Muscle layer of colon (tissue), 2 donors: ENCODE measurements at regions not wholly inside any gene's neighbourhood (a gene's known extent, or its start where the extent isn't known, plus 50 kb on each side); places are given as distances from the start of the nearest gene placed in this dataset.

Source experiments
- H3K27ac ChIP-seq: one replicate; pipeline ENCODE4 v1.7.0; 2013; ENCODE audit warnings: low read depth, mild to moderate bottlenecking, low read length, moderate library complexity
- H3K27me3 ChIP-seq, 2 donors: one replicate each; pipeline ENCODE4 v1.7.0; 2013; ENCODE audit warnings: low read length in 2 of 2, mild to moderate bottlenecking in 2 of 2; ENCODE audit not compliant: insufficient read depth in 2 of 2, control insufficient read depth in 1 of 2
- H3K36me3 ChIP-seq: one replicate; pipeline ENCODE4 v1.7.0; 2013; ENCODE audit warnings: mild to moderate bottlenecking, low read length; ENCODE audit not compliant: insufficient read depth
- H3K4me1 ChIP-seq: one replicate; pipeline ENCODE4 v1.7.0; 2013; ENCODE audit warnings: mild to moderate bottlenecking, low read length; ENCODE audit not compliant: insufficient read depth
- H3K4me3 ChIP-seq, 2 donors: one replicate each; pipeline ENCODE4 v1.7.0; 2013; ENCODE audit warnings: low read length in 2 of 2, low read depth in 1 of 2, mild to moderate bottlenecking in 1 of 2, moderate library complexity in 1 of 2
- H3K9ac ChIP-seq: one replicate; pipeline ENCODE4 v1.7.0; 2013; ENCODE audit warnings: low read length
- H3K9me3 ChIP-seq: one replicate; pipeline ENCODE4 v1.7.0; 2013; ENCODE audit warnings: mild to moderate bottlenecking, low read length
- donor health status: abdominal sarcoma.
- donor health status: Adenocarcinoma of cecum.

GRCh38 chr21:38994042-38994441 is 188.3 kb downstream of the ETS2 start:
- H3K4me3 ChIP-seq, result no peak overlapping the region
- H3K4me1 ChIP-seq, result peaks cover 36% of the 10 kb centered on the region
- no peak overlapping the region for H3K9ac ChIP-seq
- H3K9me3 ChIP-seq, result no peaks in the 10 kb centered on the region
- no peaks in the 10 kb centered on the region for H3K27me3 ChIP-seq
- no peaks in the 10 kb centered on the region for H3K36me3 ChIP-seq
- H3K27ac ChIP-seq, result no peak overlapping the region

DNA sequence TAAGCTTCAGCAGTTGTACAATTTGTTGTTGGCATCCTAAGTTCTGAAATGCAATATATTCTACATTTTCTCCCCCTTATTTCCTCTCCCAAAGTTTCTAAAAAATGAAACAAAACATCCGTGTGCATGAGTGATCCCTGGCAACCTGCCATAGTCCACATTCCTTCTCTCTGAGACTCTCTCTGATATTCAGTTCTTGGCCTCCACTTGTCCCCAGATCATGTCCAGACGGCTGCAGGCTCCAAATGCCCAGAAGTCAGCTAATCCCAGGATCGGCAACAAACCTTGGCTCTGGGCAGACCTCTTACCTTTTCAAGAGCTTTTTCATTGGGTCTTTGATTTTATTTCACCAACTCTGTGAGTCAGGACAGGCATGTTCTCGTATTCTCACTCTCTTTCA is 187.8 kb downstream of the ETS2 start:
- no peak overlapping the region for H3K27ac ChIP-seq
- H3K4me3 ChIP-seq, result no peak overlapping the region
- no peak overlapping the region for H3K9ac ChIP-seq
- H3K4me1 ChIP-seq, result peaks cover 41% of the 10 kb centered on the region
- H3K36me3 ChIP-seq, result no peaks in the 10 kb centered on the region
- H3K27me3 ChIP-seq, result no peaks in the 10 kb centered on the region
- no peaks in the 10 kb centered on the region for H3K9me3 ChIP-seq

DNA sequence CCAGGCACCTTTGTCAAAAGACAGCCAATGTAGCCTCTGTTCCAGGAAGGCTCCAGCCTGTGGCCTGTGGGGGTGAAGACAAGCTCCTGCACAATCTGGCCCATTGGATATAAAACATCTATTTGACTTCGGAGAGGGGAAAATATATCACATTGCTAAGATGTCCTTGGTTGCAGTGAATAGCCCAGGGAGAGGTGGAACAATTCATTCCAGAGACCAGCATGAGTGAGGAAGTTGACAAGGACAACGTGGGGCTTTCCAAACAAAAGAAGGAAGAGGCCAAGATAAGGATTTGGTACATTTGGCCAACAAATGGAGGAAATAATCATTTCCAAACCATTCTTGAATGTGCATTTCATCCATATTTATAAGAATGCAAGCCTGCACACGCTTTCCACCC is 187.0 kb downstream of the ETS2 start:
- Histone ChIP-seq H3K9ac (no peak overlapping the region), H3K4me1 (peaks cover 49% of the 10 kb centered on the region), H3K9me3 (no peaks in the 10 kb centered on the region), H3K36me3 (no peaks in the 10 kb centered on the region), H3K27me3 (no peaks in the 10 kb centered on the region), H3K4me3 (no peak overlapping the region), H3K27ac (no peak overlapping the region)

DNA sequence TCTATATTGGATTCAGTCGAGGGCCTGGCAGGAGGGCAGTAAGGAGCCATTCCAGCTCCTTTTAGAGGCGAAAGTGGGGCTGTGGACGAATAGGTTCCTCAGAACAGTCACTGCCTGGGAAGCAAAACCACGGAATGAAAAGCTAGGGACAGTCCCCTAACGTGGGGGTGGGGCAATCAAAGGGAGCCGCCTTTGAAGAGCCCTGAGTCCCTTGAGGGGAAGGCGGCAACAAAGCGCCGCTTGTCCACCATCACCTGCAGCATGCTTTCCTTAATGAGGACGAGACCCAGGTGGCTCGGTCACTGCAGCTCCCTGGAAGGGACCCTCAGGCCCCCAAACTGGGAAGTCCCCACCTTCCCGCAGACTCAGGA is 184.7 kb downstream of the ETS2 start:
- H3K9me3 ChIP-seq, result no peaks in the 10 kb centered on the region
- H3K27me3 ChIP-seq, result no peaks in the 10 kb centered on the region
- H3K4me3 ChIP-seq, result no peak overlapping the region
- no peak overlapping the region for H3K9ac ChIP-seq
- peak overlapping the region; percentile 0 for H3K27ac ChIP-seq
- H3K4me1 ChIP-seq, result peaks cover 72% of the 10 kb centered on the region
- H3K36me3 ChIP-seq, result no peaks in the 10 kb centered on the region

DNA sequence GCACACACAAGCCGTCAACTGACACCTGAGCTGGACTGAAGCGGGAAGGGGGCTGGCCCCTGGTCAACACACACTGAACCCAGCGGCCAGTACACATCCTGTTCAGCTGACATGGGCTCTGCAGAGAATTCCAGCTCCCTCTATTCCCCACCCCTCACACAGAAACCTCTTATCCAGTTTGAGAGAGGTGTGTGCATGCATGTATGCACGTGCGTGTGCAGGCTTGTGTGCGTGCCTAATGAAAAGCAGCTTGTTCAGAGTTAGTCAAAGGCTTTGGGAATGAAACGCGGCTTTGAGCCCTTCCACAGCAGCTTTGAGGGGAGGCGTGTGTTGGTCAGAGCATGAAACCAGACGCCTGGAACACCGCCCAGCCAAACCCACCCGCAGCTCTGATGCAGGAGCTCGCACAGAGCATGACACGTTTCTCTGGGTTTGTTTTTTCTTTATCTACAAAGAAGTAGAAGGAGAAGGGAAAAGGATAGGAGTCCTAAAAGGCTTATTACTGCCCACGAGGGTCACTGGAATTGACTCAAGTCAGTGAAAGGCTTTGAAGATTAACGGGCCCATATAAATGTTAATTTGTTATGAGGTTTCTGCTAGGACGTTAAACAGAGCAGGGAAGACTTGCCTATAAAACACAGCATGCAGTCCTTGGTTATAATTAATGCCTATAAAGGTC is 184.2 kb downstream of the ETS2 start:
- H3K27me3 ChIP-seq, result no peaks in the 10 kb centered on the region
- no peaks in the 10 kb centered on the region for H3K36me3 ChIP-seq
- peaks cover 77% of the 10 kb centered on the region for H3K4me1 ChIP-seq
- H3K4me3 ChIP-seq, result peak overlapping the region in 1 of 2 donors; percentile 3
- peak overlapping the region; percentile 60 for H3K27ac ChIP-seq
- H3K9ac ChIP-seq, result no peak overlapping the region
- H3K9me3 ChIP-seq, result no peaks in the 10 kb centered on the region

DNA sequence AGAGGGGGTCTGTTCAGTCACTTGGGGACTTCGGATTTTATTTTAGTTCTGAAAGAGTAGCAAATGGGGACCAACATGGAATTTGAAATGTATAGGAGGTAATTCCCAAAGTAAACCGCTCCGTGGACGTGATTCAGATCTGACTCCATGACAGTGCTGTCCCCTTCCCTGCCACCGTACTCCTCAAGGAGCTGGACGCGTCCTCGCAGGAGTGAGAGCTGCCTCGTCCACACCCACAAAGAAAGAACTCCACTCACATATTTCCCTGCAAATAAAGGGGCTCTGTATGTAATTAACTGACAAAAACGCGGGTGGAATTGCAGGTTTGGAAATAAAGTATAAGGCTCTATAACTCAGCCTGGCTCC is 183.6 kb downstream of the ETS2 start:
- Histone ChIP-seq H3K4me1 (peaks cover 81% of the 10 kb centered on the region), H3K27ac (peak overlapping the region; percentile 60), H3K36me3 (no peaks in the 10 kb centered on the region)

GRCh38 chr21:38988509-38989378 is 183.0 kb downstream of the ETS2 start:
- Histone ChIP-seq H3K9ac (no peak overlapping the region), H3K4me3 (peak overlapping the region; percentile 3 to 12), H3K36me3 (no peaks in the 10 kb centered on the region), H3K27me3 (no peaks in the 10 kb centered on the region), H3K27ac (peak overlapping the region; percentile 60), H3K4me1 (peaks cover 76% of the 10 kb centered on the region), H3K9me3 (no peaks in the 10 kb centered on the region)

More for the DNA sequence above, 183.6 kb downstream of the ETS2 start:
- Histone ChIP-seq H3K9ac (no peak overlapping the region), H3K27me3 (no peaks in the 10 kb centered on the region), H3K4me3 (peak overlapping the region; percentile 3 to 12), H3K9me3 (no peaks in the 10 kb centered on the region)

DNA sequence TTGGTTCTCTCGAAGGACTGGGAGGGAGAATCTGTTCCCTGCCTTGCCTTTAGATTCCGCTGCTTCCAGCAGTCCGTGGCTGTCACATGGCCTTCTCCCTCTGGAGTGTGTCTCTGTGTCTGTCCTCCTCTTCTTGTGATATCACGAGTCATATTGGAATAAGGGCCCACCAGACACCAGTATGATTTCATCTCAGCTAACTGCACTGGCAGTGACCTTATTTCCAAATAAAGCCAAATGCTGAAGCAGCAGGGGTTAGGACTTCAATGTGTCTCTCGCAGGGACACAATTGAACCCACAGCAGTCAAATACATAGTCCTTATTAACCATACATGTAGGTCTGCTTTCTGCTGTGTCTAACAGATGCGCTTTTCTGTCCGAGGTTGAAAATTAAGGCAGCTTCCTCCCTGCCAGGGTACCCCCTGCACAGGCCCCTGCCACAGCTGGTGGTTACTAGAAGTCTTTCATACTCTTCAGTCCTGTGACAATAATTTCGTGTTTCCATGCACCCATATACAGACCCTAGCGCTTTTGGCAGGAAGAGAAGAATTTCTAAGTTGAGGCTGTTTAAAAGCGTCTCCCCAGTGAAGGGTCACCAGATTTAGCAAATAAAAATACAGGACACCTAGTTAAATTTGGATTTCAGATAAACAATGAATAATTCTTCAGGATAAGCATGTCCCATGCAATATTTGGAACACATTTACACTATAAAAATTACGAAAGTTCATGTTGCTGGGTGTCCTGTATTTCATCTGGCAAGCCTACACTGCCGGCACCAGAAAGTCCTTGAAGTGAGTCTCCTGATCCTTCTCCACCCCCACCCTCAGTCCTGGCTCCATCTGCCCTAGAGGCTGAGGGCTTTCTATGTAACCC is 182.1 kb downstream of the ETS2 start:
- Histone ChIP-seq H3K27me3 (no peaks in the 10 kb centered on the region), H3K36me3 (no peaks in the 10 kb centered on the region), H3K9ac (no peak overlapping the region), H3K4me3 (peak overlapping the region in 1 of 2 donors; percentile 3), H3K27ac (peak overlapping the region; percentile 60), H3K9me3 (no peaks in the 10 kb centered on the region), H3K4me1 (peaks cover 69% of the 10 kb centered on the region)

DNA sequence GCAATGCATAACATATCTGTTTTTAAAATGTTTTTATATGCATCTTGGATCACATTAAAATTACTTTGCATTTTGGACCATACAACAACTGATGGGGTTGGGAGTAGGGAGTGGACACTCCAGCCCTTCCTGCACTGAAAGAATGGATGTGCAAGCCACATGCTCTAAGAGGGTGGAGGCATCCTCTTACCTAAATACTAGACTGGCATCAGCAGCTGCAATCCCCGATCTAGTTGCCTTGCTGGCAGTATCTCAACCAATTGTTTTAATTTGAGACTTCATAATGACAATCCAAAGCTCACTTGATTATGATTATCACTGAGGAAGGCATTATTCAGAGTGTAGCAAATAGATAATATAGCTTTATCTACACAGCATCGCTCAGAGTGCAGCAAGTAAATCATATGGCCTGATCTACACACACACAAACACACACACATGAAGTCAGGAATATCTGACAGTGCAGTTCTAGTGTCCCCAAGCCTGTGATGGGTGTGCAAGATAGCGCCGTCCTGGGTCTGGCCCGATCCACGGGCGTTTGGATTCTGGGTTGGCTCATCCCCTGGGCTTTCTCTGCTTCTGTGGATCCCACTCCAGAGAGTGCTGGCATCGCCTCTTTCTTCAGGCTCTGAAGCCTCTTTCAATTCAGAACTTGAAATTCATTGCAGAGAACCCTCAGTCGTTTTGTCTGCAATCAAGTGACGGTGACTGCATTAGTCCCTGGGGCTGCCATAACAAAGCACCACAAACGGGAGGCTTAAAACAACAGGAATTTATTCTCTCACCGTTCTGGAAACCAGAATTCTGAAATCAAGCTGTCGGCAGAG is 181.3 kb downstream of the ETS2 start:
- Histone ChIP-seq H3K27me3 (no peaks in the 10 kb centered on the region), H3K9me3 (no peaks in the 10 kb centered on the region), H3K4me1 (peaks cover 69% of the 10 kb centered on the region), H3K9ac (no peak overlapping the region), H3K27ac (peak overlapping the region; percentile 28), H3K36me3 (no peaks in the 10 kb centered on the region), H3K4me3 (no peak overlapping the region)

- H3K27ac ChIP-seq, result no peak overlapping the region
- H3K4me3 ChIP-seq, result no peak overlapping the region
- no peaks in the 10 kb centered on the region for H3K27me3 ChIP-seq
- H3K4me1 ChIP-seq, result peaks cover 69% of the 10 kb centered on the region
- no peaks in the 10 kb centered on the region for H3K36me3 ChIP-seq
- H3K9me3 ChIP-seq, result no peaks in the 10 kb centered on the region
- no peak overlapping the region for H3K9ac ChIP-seq
Observed at GRCh38 chr21:38986406-38986805, 180.7 kb downstream of the ETS2 start.
